Astrocyte of the spinal cord (primary cell): ENCODE measurements at regions not wholly inside any gene's neighbourhood (a gene's known extent, or its start where the extent isn't known, plus 50 kb on each side); places are given as distances from the start of the nearest gene placed in this dataset.

Experiments
- DNase-seq: peaks from one replicate; pipeline ENCODE4 v3.0.0; 2011; ENCODE audit warnings: low read depth, low spot score
- H3K4me3 ChIP-seq: 2 replicates; pipeline ENCODE4 v1.5.1; 2011; ENCODE audit warnings: low read depth, mild to moderate bottlenecking, low read length, moderate library complexity
- CTCF ChIP-seq: IDR thresholded peaks from 2 replicates; pipeline ENCODE4 v1.5.1; 2012; ENCODE audit warnings: low read depth, mild to moderate bottlenecking, low read length, inconsistent platforms
- in situ Hi-C: cut with HindIII; loops from 2 replicates; pipeline ENCODE4 v1.10.0; 2017; ENCODE audit warnings: low sequenced_read_pairs

- DNase-seq = no peak
- in situ Hi-C loops = no loop called here
- no peak for TF ChIP-seq CTCF
- H3K4me3 ChIP-seq = no peak overlapping the region
Observed at GRCh38 chr2:67251741-67252140, 145.4 kb upstream of the ETAA1 start.

GRCh38 chr2:67255933-67256615 is 141.1 kb upstream of the ETAA1 start:
- peak; percentile 71 for DNase-seq
- TF ChIP-seq CTCF = no peak
- no peak overlapping the region for H3K4me3 ChIP-seq
- in situ Hi-C loops = no loop called here

GRCh38 chr2:67256892-67257291 is 140.2 kb upstream of the ETAA1 start:
- in situ Hi-C loops = no loop called here
- peak; percentile 73 for DNase-seq
- no peak for TF ChIP-seq CTCF
- H3K4me3 ChIP-seq = no peak overlapping the region

- no peak overlapping the region for H3K4me3 ChIP-seq
- DNase-seq = no peak
- in situ Hi-C loops = no loop called here
Observed at GRCh38 chr2:67258122-67258521, 139.0 kb upstream of the ETAA1 start.

GRCh38 chr2:67258831-67259230 is 138.3 kb upstream of the ETAA1 start:
- in situ Hi-C loops = no loop called here
- TF ChIP-seq CTCF = no peak
- no peak for DNase-seq
- no peak overlapping the region for H3K4me3 ChIP-seq

More at GRCh38 chr2:67258122-67258521, 139.0 kb upstream of the ETAA1 start:
- no peak for TF ChIP-seq CTCF

- no peak for TF ChIP-seq CTCF
- in situ Hi-C loops = no loop called here
- peak; percentile 80 for DNase-seq
- H3K4me3 ChIP-seq = no peak overlapping the region
Observed at GRCh38 chr2:67259556-67260342, 137.4 kb upstream of the ETAA1 start.
